ENCODE measurements at regions not wholly inside any gene's neighbourhood (a gene's known extent, or its start where the extent isn't known, plus 50 kb on each side); places are given as distances from the start of the nearest gene placed in this dataset.

DNA sequence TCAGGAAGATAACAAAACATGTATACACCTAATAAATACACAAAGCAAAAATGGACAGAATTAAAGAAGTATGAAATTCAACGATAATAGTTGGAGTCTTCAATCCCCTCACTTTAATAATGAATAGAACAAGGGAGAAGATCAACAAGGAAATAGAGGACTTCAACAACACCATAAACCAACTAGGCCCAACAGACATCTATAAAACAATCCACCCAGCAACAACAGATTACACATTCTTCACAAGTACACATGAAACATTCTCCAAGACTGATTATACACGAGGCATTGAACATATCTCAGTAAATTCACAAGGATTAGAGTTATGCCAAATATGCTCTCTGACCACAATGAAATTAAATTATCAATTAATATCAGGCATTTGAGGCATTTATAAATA lies 185.5 kb upstream of the NBEA start:
- no peak overlapping the region for H3K4me3 ChIP-seq (IDR thresholded peaks at IDR 0.05; ENCODE audit: insufficient read depth, low read depth, low read length)
- no peaks in the 10 kb centered on the region for H3K4me1 ChIP-seq (ENCODE audit: low read depth, poor library complexity, severe bottlenecking)
- no peaks in the 10 kb centered on the region for H3K27me3 ChIP-seq (ENCODE audit: insufficient read depth, low read depth)
- H2AFZ ChIP-seq (ENCODE audit: low read depth): no peak overlapping the region
- H4K20me1 ChIP-seq (ENCODE audit: insufficient read depth): no peaks in the 10 kb centered on the region
- no peaks in the 10 kb centered on the region for H3K36me3 ChIP-seq (ENCODE audit: insufficient read depth)
- H3K27ac ChIP-seq: no peak overlapping the region
- H3K79me2 ChIP-seq (ENCODE audit: insufficient read depth, low read depth): no peaks in the 10 kb centered on the region
- no peak overlapping the region for H3K4me2 ChIP-seq
- TF ChIP-seq, protein P1, sequence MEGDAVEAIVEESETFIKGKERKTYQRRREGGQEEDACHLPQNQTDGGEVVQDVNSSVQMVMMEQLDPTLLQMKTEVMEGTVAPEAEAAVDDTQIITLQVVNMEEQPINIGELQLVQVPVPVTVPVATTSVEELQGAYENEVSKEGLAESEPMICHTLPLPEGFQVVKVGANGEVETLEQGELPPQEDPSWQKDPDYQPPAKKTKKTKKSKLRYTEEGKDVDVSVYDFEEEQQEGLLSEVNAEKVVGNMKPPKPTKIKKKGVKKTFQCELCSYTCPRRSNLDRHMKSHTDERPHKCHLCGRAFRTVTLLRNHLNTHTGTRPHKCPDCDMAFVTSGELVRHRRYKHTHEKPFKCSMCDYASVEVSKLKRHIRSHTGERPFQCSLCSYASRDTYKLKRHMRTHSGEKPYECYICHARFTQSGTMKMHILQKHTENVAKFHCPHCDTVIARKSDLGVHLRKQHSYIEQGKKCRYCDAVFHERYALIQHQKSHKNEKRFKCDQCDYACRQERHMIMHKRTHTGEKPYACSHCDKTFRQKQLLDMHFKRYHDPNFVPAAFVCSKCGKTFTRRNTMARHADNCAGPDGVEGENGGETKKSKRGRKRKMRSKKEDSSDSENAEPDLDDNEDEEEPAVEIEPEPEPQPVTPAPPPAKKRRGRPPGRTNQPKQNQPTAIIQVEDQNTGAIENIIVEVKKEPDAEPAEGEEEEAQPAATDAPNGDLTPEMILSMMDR (conservative IDR thresholded peaks at IDR 0.05; ENCODE audit: low read depth, low read length): no peak
- H3K9ac ChIP-seq: no peak overlapping the region

GRCh38 chr13:34757441-34757840 lies 184.6 kb upstream of the NBEA start:
- no peaks in the 10 kb centered on the region for H4K20me1 ChIP-seq (ENCODE audit: insufficient read depth)
- no peak overlapping the region for H3K4me2 ChIP-seq
- H2AFZ ChIP-seq (ENCODE audit: low read depth): no peak overlapping the region
- no peak overlapping the region for H3K27ac ChIP-seq
- no peak overlapping the region for H3K4me3 ChIP-seq (IDR thresholded peaks at IDR 0.05; ENCODE audit: insufficient read depth, low read depth, low read length)
- TF ChIP-seq, protein P1 (conservative IDR thresholded peaks at IDR 0.05; ENCODE audit: low read depth, low read length): no peak
- no peaks in the 10 kb centered on the region for H3K4me1 ChIP-seq (ENCODE audit: low read depth, poor library complexity, severe bottlenecking)
- H3K79me2 ChIP-seq (ENCODE audit: insufficient read depth, low read depth): no peaks in the 10 kb centered on the region
- H3K36me3 ChIP-seq (ENCODE audit: insufficient read depth): no peaks in the 10 kb centered on the region
- H3K9ac ChIP-seq: no peak overlapping the region
- no peaks in the 10 kb centered on the region for H3K27me3 ChIP-seq (ENCODE audit: insufficient read depth, low read depth)

DNA sequence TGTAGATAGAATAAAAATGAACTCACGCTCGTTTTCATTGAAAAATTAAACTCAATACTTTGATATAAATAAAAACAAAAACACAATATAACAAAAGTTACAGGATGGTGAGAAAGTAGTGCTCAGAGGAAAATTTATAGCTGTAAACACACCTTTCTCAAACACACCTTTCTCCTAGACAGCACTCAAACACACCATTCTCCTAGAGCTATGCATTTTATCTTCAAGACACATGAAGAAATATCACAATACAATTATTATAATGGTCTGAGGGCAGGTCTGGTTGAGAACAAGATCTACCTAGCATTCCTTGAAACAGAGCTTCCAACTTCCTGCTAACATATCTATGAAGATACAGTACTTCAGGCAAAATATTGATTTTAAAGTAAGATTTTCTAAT lies 183.4 kb upstream of the NBEA start:
- H3K27me3 ChIP-seq (ENCODE audit: insufficient read depth, low read depth): no peaks in the 10 kb centered on the region
- no peak overlapping the region for H3K4me2 ChIP-seq
- H3K4me1 ChIP-seq (ENCODE audit: low read depth, poor library complexity, severe bottlenecking): no peaks in the 10 kb centered on the region
- TF ChIP-seq, protein P1 (conservative IDR thresholded peaks at IDR 0.05; ENCODE audit: low read depth, low read length): no peak
- H2AFZ ChIP-seq (ENCODE audit: low read depth): no peak overlapping the region
- H3K27ac ChIP-seq: no peak overlapping the region
- no peaks in the 10 kb centered on the region for H4K20me1 ChIP-seq (ENCODE audit: insufficient read depth)
- no peaks in the 10 kb centered on the region for H3K79me2 ChIP-seq (ENCODE audit: insufficient read depth, low read depth)
- no peaks in the 10 kb centered on the region for H3K36me3 ChIP-seq (ENCODE audit: insufficient read depth)
- H3K9ac ChIP-seq: no peak overlapping the region
- H3K4me3 ChIP-seq (IDR thresholded peaks at IDR 0.05; ENCODE audit: insufficient read depth, low read depth, low read length): no peak overlapping the region

DNA sequence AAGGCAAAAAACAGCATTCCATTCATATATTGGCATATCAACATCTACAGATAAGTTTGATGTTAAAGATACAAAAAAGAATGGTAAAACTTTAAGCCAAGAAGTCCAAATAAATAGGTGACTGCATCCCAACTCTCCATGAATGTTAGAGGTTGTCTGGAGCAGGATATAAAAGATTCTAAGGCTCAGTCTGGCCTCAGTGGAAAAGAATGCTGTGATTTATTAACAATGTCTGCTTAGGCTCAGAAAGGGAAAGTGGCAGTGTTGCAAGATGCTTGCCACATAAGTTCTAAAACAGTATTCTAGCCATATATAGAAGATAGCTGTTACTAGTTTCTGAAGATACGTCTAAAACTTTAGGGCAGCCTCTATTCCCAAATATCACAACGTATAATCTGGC lies 179.8 kb upstream of the NBEA start:
- no peak overlapping the region for H3K9ac ChIP-seq
- no peak overlapping the region for H3K27ac ChIP-seq
- no peaks in the 10 kb centered on the region for H3K36me3 ChIP-seq (ENCODE audit: insufficient read depth)
- no peaks in the 10 kb centered on the region for H3K79me2 ChIP-seq (ENCODE audit: insufficient read depth, low read depth)
- H3K27me3 ChIP-seq (ENCODE audit: insufficient read depth, low read depth): no peaks in the 10 kb centered on the region
- no peak overlapping the region for H3K4me3 ChIP-seq (IDR thresholded peaks at IDR 0.05; ENCODE audit: insufficient read depth, low read depth, low read length)
- H2AFZ ChIP-seq (ENCODE audit: low read depth): no peak overlapping the region
- TF ChIP-seq, protein P1 (conservative IDR thresholded peaks at IDR 0.05; ENCODE audit: low read depth, low read length): no peak
- H3K4me1 ChIP-seq (ENCODE audit: low read depth, poor library complexity, severe bottlenecking): no peaks in the 10 kb centered on the region
- no peaks in the 10 kb centered on the region for H4K20me1 ChIP-seq (ENCODE audit: insufficient read depth)
- no peak overlapping the region for H3K4me2 ChIP-seq

DNA sequence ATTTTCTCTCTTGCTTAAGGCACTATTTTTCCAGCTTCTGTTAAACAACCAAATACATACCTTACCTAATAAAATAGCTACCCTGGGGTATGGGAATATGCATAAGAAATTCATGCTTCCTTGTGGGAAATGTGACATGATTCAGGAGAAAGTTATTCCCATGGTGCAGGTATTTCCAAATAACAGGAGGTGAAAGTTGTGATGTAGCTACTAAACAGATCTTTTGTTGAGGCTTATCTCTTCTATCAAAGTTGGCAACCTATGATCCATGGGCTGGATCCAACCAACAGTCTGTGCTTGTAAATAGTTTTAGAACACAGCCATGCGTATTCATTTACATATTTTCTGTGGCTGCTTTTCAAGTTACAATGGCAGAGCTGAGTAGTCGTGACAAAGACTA lies 177.8 kb upstream of the NBEA start:
- H3K9ac ChIP-seq: no peak overlapping the region
- no peaks in the 10 kb centered on the region for H3K79me2 ChIP-seq (ENCODE audit: insufficient read depth, low read depth)
- no peak overlapping the region for H3K4me2 ChIP-seq
- no peak overlapping the region for H2AFZ ChIP-seq (ENCODE audit: low read depth)
- H3K36me3 ChIP-seq (ENCODE audit: insufficient read depth): no peaks in the 10 kb centered on the region
- TF ChIP-seq, protein P1 (conservative IDR thresholded peaks at IDR 0.05; ENCODE audit: low read depth, low read length): no peak
- no peaks in the 10 kb centered on the region for H4K20me1 ChIP-seq (ENCODE audit: insufficient read depth)
- no peaks in the 10 kb centered on the region for H3K27me3 ChIP-seq (ENCODE audit: insufficient read depth, low read depth)
- no peaks in the 10 kb centered on the region for H3K4me1 ChIP-seq (ENCODE audit: low read depth, poor library complexity, severe bottlenecking)
- no peak overlapping the region for H3K27ac ChIP-seq
- H3K4me3 ChIP-seq (IDR thresholded peaks at IDR 0.05; ENCODE audit: insufficient read depth, low read depth, low read length): no peak overlapping the region

Measured in KMS-11 (cell line).